Left lung (tissue), 4 donors: ENCODE measurements at regions not wholly inside any gene's neighbourhood (a gene's known extent, or its start where the extent isn't known, plus 50 kb on each side); places are given as distances from the start of the nearest gene placed in this dataset.

ENCODE experiments used
- ATAC-seq: fragments of 200-7000 bp; cut with Tn5 transposase; one replicate; pipeline ENCODE4 v1.9.1; 2020; ENCODE audit warnings: moderate library complexity
- DNase-seq, 4 donors: peaks; one replicate each; pipeline ENCODE4 v3.0.0-alpha.2; 2013 to 2020
- H3K27ac ChIP-seq, 2 donors: fragments of 200-600 bp; sonication (generic) in 1 of 2; one replicate each; pipeline versions ENCODE4 v1.5.0 to v1.8.0; 2020 to 2021
- H3K27me3 ChIP-seq, 2 donors: fragments of 200-600 bp; sonication (generic) in 1 of 2; one replicate each; pipeline versions ENCODE4 v1.5.0 to v1.8.0; 2020 to 2021
- H3K36me3 ChIP-seq, 2 donors: fragments of 200-600 bp; sonication (generic) in 1 of 2; one replicate each; pipeline versions ENCODE4 v1.5.0 to v1.8.0; 2020 to 2021
- H3K4me1 ChIP-seq, 2 donors: fragments of 200-600 bp; one replicate each; pipeline ENCODE4 v1.8.0; 2021
- H3K4me3 ChIP-seq, 2 donors: fragments of 200-600 bp; sonication (generic) in 1 of 2; one replicate each; pipeline versions ENCODE4 v1.5.0 to v1.8.0; 2020 to 2021; ENCODE audit warnings: mild to moderate bottlenecking in 1 of 2
- H3K9me3 ChIP-seq, 2 donors: fragments of 200-600 bp; sonication (generic) in 1 of 2; one replicate each; pipeline versions ENCODE4 v1.5.0 to v1.8.0; 2020 to 2021
- CTCF ChIP-seq, 2 donors: fragments of 200-600 bp; sonication (generic) in 1 of 2; IDR thresholded peaks; one replicate each; pipeline versions ENCODE4 v1.5.0 to v1.8.0; 2021; ENCODE audit warnings: antibody characterized with exemption in 2 of 2
- intact Hi-C, 2 donors: fragments of 100-400 bp; cut with DNase I; formaldehyde crosslinking; loops; one replicate each; pipeline versions ENCODE4 v1.11.2 to v1.14.2; 2022
- donor health status: DM: no; HTN: yes; CAD: no.
- donor health status: DM: no; HTN: no; CAD: no.

DNA sequence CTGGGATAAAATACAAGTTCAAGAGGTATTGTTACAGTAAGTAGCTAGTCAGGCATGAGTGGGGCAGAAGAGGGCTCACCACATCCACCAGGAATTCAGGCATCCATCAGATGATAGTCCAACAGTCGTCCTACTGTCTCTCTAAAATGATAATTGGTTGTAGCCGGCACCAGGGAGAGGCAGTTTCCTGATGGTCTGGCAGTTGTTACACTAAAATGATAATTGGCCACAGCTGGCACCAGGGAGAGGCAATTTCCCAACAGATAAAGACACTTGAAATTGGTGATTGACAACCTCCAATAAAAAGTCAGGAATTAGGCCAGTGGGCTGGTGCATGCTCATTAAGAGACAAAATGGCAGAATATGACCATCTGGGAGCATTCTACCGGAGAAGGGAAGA is 545.8 kb downstream of the AMY1C start:
- no peaks in the 10 kb centered on the region for H3K9me3 ChIP-seq
- no peak overlapping the region for H3K4me3 ChIP-seq
- intact Hi-C loops = no loop called here
- H3K27ac ChIP-seq = no peak overlapping the region
- H3K36me3 ChIP-seq = no peaks in the 10 kb centered on the region
- H3K27me3 ChIP-seq = no peaks in the 10 kb centered on the region
- H3K4me1 ChIP-seq = no peaks in the 10 kb centered on the region
- TF ChIP-seq CTCF (IDR thresholded peaks at IDR 0.05) = no peak
- ATAC-seq (no peak), DNase-seq (no peak)

GRCh38 chr1:104309673-104310072 is 560.0 kb downstream of the AMY1C start:
- Histone ChIP-seq H3K4me3 (no peak overlapping the region), H3K9me3 (no peaks in the 10 kb centered on the region), H3K27ac (no peak overlapping the region), H3K27me3 (no peaks in the 10 kb centered on the region), H3K4me1 (no peaks in the 10 kb centered on the region), H3K36me3 (no peaks in the 10 kb centered on the region)
- TF ChIP-seq CTCF (IDR thresholded peaks at IDR 0.05) = no peak
- no peak for DNase-seq
- no peak for ATAC-seq
- intact Hi-C loops = no loop called here

- Histone ChIP-seq H3K36me3 (no peaks in the 10 kb centered on the region), H3K4me1 (no peaks in the 10 kb centered on the region), H3K27me3 (no peaks in the 10 kb centered on the region), H3K27ac (no peak overlapping the region), H3K4me3 (no peak overlapping the region), H3K9me3 (no peaks in the 10 kb centered on the region)
- ATAC-seq (no peak), DNase-seq (no peak)
- no peak for TF ChIP-seq CTCF (IDR thresholded peaks at IDR 0.05)
- intact Hi-C loops = no loop called here
Measured at GRCh38 chr1:104315823-104316222, 566.1 kb downstream of the AMY1C start.

DNA sequence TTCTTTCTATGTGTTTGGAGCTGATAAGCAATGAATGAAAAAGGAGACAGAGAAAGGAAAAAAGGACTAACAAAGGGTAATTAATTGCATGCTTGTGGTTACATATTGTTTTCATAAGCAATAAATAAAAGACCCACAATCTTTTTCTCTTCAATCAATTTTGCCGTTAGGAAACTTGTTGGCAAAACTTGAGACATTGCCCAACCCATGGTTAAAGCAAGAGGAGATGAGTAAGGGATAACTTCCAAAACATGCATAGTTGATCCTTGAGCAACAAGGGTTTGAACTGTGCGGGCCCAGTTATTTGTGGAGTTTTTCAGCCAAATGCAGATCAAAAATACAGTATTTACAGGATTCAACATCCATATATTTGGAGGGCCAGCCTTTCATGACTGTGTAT is 572.4 kb downstream of the AMY1C start:
- H3K27ac ChIP-seq = no peak overlapping the region
- intact Hi-C loops = no loop called here
- DNase-seq (no peak), ATAC-seq (no peak)
- no peak for TF ChIP-seq CTCF (IDR thresholded peaks at IDR 0.05)
- no peaks in the 10 kb centered on the region for H3K4me1 ChIP-seq
- no peaks in the 10 kb centered on the region for H3K27me3 ChIP-seq
- no peaks in the 10 kb centered on the region for H3K36me3 ChIP-seq
- peaks cover 0 to 2% of the 10 kb centered on the region in 2 donors for H3K9me3 ChIP-seq
- H3K4me3 ChIP-seq = no peak overlapping the region

GRCh38 chr1:104329278-104329677 is 579.6 kb downstream of the AMY1C start:
- Histone ChIP-seq H3K4me1 (no peaks in the 10 kb centered on the region), H3K27ac (no peak overlapping the region), H3K27me3 (no peaks in the 10 kb centered on the region), H3K4me3 (no peak overlapping the region), H3K9me3 (peaks cover 0 to 5% of the 10 kb centered on the region in 2 donors), H3K36me3 (no peaks in the 10 kb centered on the region)
- DNase-seq = no peak
- intact Hi-C loops = no loop called here
- no peak for ATAC-seq
- TF ChIP-seq CTCF (IDR thresholded peaks at IDR 0.05) = no peak
